ENCODE measurements at regions not wholly inside any gene's neighbourhood (a gene's known extent, or its start where the extent isn't known, plus 50 kb on each side); places are given as distances from the start of the nearest gene placed in this dataset.

GRCh38 chr11:70655816-70656215 lies 257.5 kb downstream of the CTTN start:
- H3K36me3 ChIP-seq (ENCODE audit: insufficient read depth, low read length), result no peaks in the 10 kb centered on the region
- no peak overlapping the region for H2AFZ ChIP-seq (ENCODE audit: low read depth, low read length)
- H3F3A ChIP-seq (ENCODE audit: insufficient read depth, low read length, poor library complexity, severe bottlenecking), result no peaks in the 10 kb centered on the region
- no peaks in the 10 kb centered on the region for H3K9me2 ChIP-seq (ENCODE audit: insufficient read depth, low read length)
- H3K4me2 ChIP-seq (ENCODE audit: low read length), result no peak overlapping the region
- H3K4me3 ChIP-seq (ENCODE audit: low read length), result no peak overlapping the region
- no peaks in the 10 kb centered on the region for H3K27me3 ChIP-seq (ENCODE audit: insufficient read depth, low read depth, low read length)
- H3K27ac ChIP-seq (ENCODE audit: low read length), result no peak overlapping the region
- TF ChIP-seq MXI1 (conservative IDR thresholded peaks at IDR 0.05; ENCODE audit: poor library complexity, severe bottlenecking) (no peak), EZH2 (IDR thresholded peaks at IDR 0.05; ENCODE audit: borderline replicate concordance, insufficient read depth, low read length, poor library complexity, severe bottlenecking) (no peak), SMC3 (conservative IDR thresholded peaks at IDR 0.05; ENCODE audit: poor library complexity) (no peak), RAD21 (conservative IDR thresholded peaks at IDR 0.05) (no peak), EP300 (conservative IDR thresholded peaks at IDR 0.05; ENCODE audit: poor library complexity, severe bottlenecking) (no peak)
- H4K20me1 ChIP-seq (ENCODE audit: insufficient read depth), result no peaks in the 10 kb centered on the region
- H3K9ac ChIP-seq (ENCODE audit: low read length), result no peak overlapping the region
- H3K9me3 ChIP-seq (ENCODE audit: low read length), result no peaks in the 10 kb centered on the region
- peaks cover 70% of the 10 kb centered on the region for H3K79me2 ChIP-seq (replicated peaks; ENCODE audit: insufficient read depth, low read length)

GRCh38 chr11:70656252-70656651 lies 257.9 kb downstream of the CTTN start:
- peaks cover 73% of the 10 kb centered on the region for H3K79me2 ChIP-seq (replicated peaks; ENCODE audit: insufficient read depth, low read length)

GRCh38 chr11:70660059-70660888 lies 261.9 kb downstream of the CTTN start:
- Histone ChIP-seq H3K9ac (ENCODE audit: low read length) (peak overlapping the region; percentile 95), H3K27me3 (ENCODE audit: insufficient read depth, low read depth, low read length) (no peaks in the 10 kb centered on the region), H3K9me3 (ENCODE audit: low read length) (no peaks in the 10 kb centered on the region), H3K4me2 (ENCODE audit: low read length) (peak overlapping the region; percentile 91), H4K20me1 (ENCODE audit: insufficient read depth) (no peaks in the 10 kb centered on the region), H3K9me2 (ENCODE audit: insufficient read depth, low read length) (no peaks in the 10 kb centered on the region), H3K4me3 (ENCODE audit: low read length) (peak overlapping the region; percentile 97), H2AFZ (ENCODE audit: low read depth, low read length) (no peak overlapping the region), H3K27ac (ENCODE audit: low read length) (peak overlapping the region; percentile 87), H3K36me3 (ENCODE audit: insufficient read depth, low read length) (no peaks in the 10 kb centered on the region), H3K79me2 (replicated peaks; ENCODE audit: insufficient read depth, low read length) (peaks cover 70% of the 10 kb centered on the region), H3F3A (ENCODE audit: insufficient read depth, low read length, poor library complexity, severe bottlenecking) (no peaks in the 10 kb centered on the region)
- TF ChIP-seq RAD21 (conservative IDR thresholded peaks at IDR 0.05), result no peak
- no peak for TF ChIP-seq EZH2 (IDR thresholded peaks at IDR 0.05; ENCODE audit: borderline replicate concordance, insufficient read depth, low read length, poor library complexity, severe bottlenecking)
- TF ChIP-seq REST (IDR thresholded peaks at IDR 0.05; ENCODE audit: borderline replicate concordance), result no peak
- no peak for TF ChIP-seq POLR2AphosphoS5 (IDR thresholded peaks at IDR 0.05)
- no peak for TF ChIP-seq EP300 (conservative IDR thresholded peaks at IDR 0.05; ENCODE audit: poor library complexity, severe bottlenecking)
- TF ChIP-seq MXI1 (conservative IDR thresholded peaks at IDR 0.05; ENCODE audit: poor library complexity, severe bottlenecking), result no peak

More at GRCh38 chr11:70656252-70656651, 257.9 kb downstream of the CTTN start:
- no peak overlapping the region for H3K27ac ChIP-seq (ENCODE audit: low read length)
- H4K20me1 ChIP-seq (ENCODE audit: insufficient read depth), result no peaks in the 10 kb centered on the region
- no peak overlapping the region for H2AFZ ChIP-seq (ENCODE audit: low read depth, low read length)
- no peak overlapping the region for H3K4me2 ChIP-seq (ENCODE audit: low read length)
- TF ChIP-seq MXI1 (conservative IDR thresholded peaks at IDR 0.05; ENCODE audit: poor library complexity, severe bottlenecking) (no peak), SMC3 (conservative IDR thresholded peaks at IDR 0.05; ENCODE audit: poor library complexity) (no peak), EZH2 (IDR thresholded peaks at IDR 0.05; ENCODE audit: borderline replicate concordance, insufficient read depth, low read length, poor library complexity, severe bottlenecking) (no peak), POLR2AphosphoS5 (IDR thresholded peaks at IDR 0.05) (no peak), CTCF (IDR thresholded peaks at IDR 0.05; ENCODE audit: poor library complexity, severe bottlenecking) (no peak), TAF1 (IDR thresholded peaks at IDR 0.05; ENCODE audit: low read depth) (no peak), RAD21 (conservative IDR thresholded peaks at IDR 0.05) (no peak)
- H3K9ac ChIP-seq (ENCODE audit: low read length), result no peak overlapping the region
- H3K27me3 ChIP-seq (ENCODE audit: insufficient read depth, low read depth, low read length), result no peaks in the 10 kb centered on the region
- H3K4me3 ChIP-seq (ENCODE audit: low read length), result no peak overlapping the region
- no peaks in the 10 kb centered on the region for H3K36me3 ChIP-seq (ENCODE audit: insufficient read depth, low read length)
- H3K9me3 ChIP-seq (ENCODE audit: low read length), result no peaks in the 10 kb centered on the region
- no peaks in the 10 kb centered on the region for H3F3A ChIP-seq (ENCODE audit: insufficient read depth, low read length, poor library complexity, severe bottlenecking)
- H3K9me2 ChIP-seq (ENCODE audit: insufficient read depth, low read length), result no peaks in the 10 kb centered on the region
